ENCODE measurements at regions not wholly inside any gene's neighbourhood (a gene's known extent, or its start where the extent isn't known, plus 50 kb on each side); places are given as distances from the start of the nearest gene placed in this dataset.

DNA sequence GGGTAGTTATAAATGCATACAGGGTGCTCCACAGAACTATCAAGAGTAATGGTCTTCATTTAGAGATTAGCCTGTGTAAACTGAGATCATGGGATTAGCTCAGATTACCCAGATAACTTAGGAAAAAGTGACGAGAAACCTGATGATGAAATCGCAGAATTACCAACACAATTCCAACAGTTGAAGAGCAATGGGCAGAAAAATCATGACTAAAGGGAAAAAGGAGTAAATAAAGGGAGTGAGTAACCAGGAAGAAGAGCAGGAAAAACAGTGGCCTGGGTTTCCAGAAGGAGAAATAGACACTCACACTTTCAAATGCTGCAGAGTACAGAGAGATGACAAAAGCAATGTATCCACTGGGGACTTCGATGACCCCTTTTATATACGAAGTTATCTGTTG is 817.3 kb downstream of the TRIML1 start:
- H3K36me3 Mint-ChIP-seq (ENCODE audit: low read depth): no peaks in the 10 kb centered on the region
- peaks cover 35% of the 10 kb centered on the region for H3K27me3 Mint-ChIP-seq (ENCODE audit: insufficient read depth)
- H3K4me1 Mint-ChIP-seq: peaks cover 26% of the 10 kb centered on the region
- H3K4me3 ChIP-seq (ENCODE audit: low read length): no peak overlapping the region
- H3K36me3 ChIP-seq (ENCODE audit: control insufficient read depth, insufficient read depth, low read length): no peaks in the 10 kb centered on the region
- H3K27ac Mint-ChIP-seq: no peak overlapping the region
- peaks cover 8% of the 10 kb centered on the region for H3K9me3 Mint-ChIP-seq
- WGBS, 2 experiments (ENCODE audit: insufficient coverage in 1 of 2, insufficient read length in 1 of 2): 91 to 94% methylated on average over 4 of the region's 4 CpGs
- no peak overlapping the region for H3K9ac ChIP-seq (ENCODE audit: extremely low read depth, low read length, poor library complexity, severe bottlenecking)
- no peak for DNase-seq
- H3K4me3 Mint-ChIP-seq: no peak overlapping the region
- peaks cover 44% of the 10 kb centered on the region for H3K27me3 ChIP-seq (ENCODE audit: control insufficient read depth, insufficient read depth, low read length, poor library complexity, severe bottlenecking)
- H3K27ac ChIP-seq (ENCODE audit: low read depth, low read length): no peak overlapping the region
- H3K9me3 ChIP-seq (ENCODE audit: control insufficient read depth, low read length): no peaks in the 10 kb centered on the region
- peaks cover 12% of the 10 kb centered on the region for H3K4me1 ChIP-seq (ENCODE audit: control insufficient read depth, insufficient read depth, low read length)
- TF ChIP-seq, protein P1, sequence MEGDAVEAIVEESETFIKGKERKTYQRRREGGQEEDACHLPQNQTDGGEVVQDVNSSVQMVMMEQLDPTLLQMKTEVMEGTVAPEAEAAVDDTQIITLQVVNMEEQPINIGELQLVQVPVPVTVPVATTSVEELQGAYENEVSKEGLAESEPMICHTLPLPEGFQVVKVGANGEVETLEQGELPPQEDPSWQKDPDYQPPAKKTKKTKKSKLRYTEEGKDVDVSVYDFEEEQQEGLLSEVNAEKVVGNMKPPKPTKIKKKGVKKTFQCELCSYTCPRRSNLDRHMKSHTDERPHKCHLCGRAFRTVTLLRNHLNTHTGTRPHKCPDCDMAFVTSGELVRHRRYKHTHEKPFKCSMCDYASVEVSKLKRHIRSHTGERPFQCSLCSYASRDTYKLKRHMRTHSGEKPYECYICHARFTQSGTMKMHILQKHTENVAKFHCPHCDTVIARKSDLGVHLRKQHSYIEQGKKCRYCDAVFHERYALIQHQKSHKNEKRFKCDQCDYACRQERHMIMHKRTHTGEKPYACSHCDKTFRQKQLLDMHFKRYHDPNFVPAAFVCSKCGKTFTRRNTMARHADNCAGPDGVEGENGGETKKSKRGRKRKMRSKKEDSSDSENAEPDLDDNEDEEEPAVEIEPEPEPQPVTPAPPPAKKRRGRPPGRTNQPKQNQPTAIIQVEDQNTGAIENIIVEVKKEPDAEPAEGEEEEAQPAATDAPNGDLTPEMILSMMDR (conservative IDR thresholded peaks at IDR 0.05): no peak

DNA sequence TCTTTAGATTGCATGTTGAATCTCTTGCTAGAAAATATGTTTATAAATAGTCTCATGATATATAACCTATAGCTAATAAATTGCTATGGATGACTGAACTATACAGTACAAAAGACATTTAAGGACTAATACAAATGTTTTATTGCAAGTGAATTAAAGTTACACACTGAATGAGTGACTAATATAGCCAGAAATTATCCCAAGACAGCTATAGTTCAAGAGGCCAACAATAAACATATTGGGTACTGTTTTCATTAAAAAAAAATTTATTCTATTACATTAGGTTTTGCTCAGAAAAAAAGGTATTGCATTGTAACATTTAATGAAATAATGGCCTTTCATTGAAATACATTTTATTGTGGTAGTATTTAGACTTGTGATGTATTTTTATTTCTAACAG is 819.1 kb downstream of the TRIML1 start:
- Histone ChIP-seq H3K27ac (ENCODE audit: low read depth, low read length) (no peak overlapping the region), H3K36me3 (ENCODE audit: control insufficient read depth, insufficient read depth, low read length) (no peaks in the 10 kb centered on the region), H3K4me3 (ENCODE audit: low read length) (no peak overlapping the region), H3K27me3 (ENCODE audit: control insufficient read depth, insufficient read depth, low read length, poor library complexity, severe bottlenecking) (peaks cover 44% of the 10 kb centered on the region), H3K9me3 (ENCODE audit: control insufficient read depth, low read length) (no peaks in the 10 kb centered on the region), H3K4me1 (ENCODE audit: control insufficient read depth, insufficient read depth, low read length) (peaks cover 12% of the 10 kb centered on the region), H3K9ac (ENCODE audit: extremely low read depth, low read length, poor library complexity, severe bottlenecking) (no peak overlapping the region)
- H3K9me3 Mint-ChIP-seq: peaks cover 9% of the 10 kb centered on the region
- DNase-seq: no peak
- H3K27me3 Mint-ChIP-seq (ENCODE audit: insufficient read depth): peaks cover 35% of the 10 kb centered on the region
- TF ChIP-seq, protein P1 (conservative IDR thresholded peaks at IDR 0.05): no peak
- H3K4me1 Mint-ChIP-seq: peaks cover 26% of the 10 kb centered on the region
- no peaks in the 10 kb centered on the region for H3K36me3 Mint-ChIP-seq (ENCODE audit: low read depth)
- no peak overlapping the region for H3K27ac Mint-ChIP-seq
- H3K4me3 Mint-ChIP-seq: no peak overlapping the region

DNA sequence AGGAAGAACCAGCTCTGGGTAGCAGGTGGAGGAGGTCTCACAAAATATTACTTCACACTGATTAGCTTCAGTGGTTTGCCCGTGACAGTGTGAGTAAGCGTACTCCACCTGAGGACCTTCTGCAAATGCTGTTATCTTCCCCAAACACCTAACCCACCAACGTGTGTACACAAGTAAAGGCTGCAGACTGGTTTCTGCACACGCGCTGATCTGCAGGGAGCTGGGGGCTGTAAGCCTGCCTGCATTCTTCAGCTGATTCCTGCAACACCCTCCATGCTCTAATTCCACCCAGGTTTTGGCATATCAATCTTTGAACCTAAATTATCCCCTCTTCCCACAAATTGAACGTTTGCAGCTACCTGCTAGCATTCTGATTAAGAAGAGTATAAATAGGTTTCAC is 820.2 kb downstream of the TRIML1 start:
- no peak overlapping the region for H3K27ac Mint-ChIP-seq
- TF ChIP-seq, protein P1 (conservative IDR thresholded peaks at IDR 0.05): no peak
- H3K36me3 Mint-ChIP-seq (ENCODE audit: low read depth): no peaks in the 10 kb centered on the region
- peaks cover 26% of the 10 kb centered on the region for H3K4me1 Mint-ChIP-seq
- WGBS, 2 experiments (ENCODE audit: insufficient coverage in 1 of 2, insufficient read length in 1 of 2): 88 to 91% methylated on average over 4 to 6 of the region's 6 CpGs
- no peaks in the 10 kb centered on the region for H3K36me3 ChIP-seq (ENCODE audit: control insufficient read depth, insufficient read depth, low read length)
- H3K27ac ChIP-seq (ENCODE audit: low read depth, low read length): no peak overlapping the region
- peaks cover 10% of the 10 kb centered on the region for H3K9me3 Mint-ChIP-seq
- no peak overlapping the region for H3K9ac ChIP-seq (ENCODE audit: extremely low read depth, low read length, poor library complexity, severe bottlenecking)
- H3K27me3 ChIP-seq (ENCODE audit: control insufficient read depth, insufficient read depth, low read length, poor library complexity, severe bottlenecking): peaks cover 37% of the 10 kb centered on the region
- H3K27me3 Mint-ChIP-seq (ENCODE audit: insufficient read depth): peaks cover 32% of the 10 kb centered on the region
- H3K4me3 ChIP-seq (ENCODE audit: low read length): no peak overlapping the region
- no peak for DNase-seq
- H3K4me1 ChIP-seq (ENCODE audit: control insufficient read depth, insufficient read depth, low read length): peaks cover 12% of the 10 kb centered on the region
- no peaks in the 10 kb centered on the region for H3K9me3 ChIP-seq (ENCODE audit: control insufficient read depth, low read length)
- no peak overlapping the region for H3K4me3 Mint-ChIP-seq

All from endodermal cell (in vitro differentiated cells).